ENCODE measurements at regions not wholly inside any gene's neighbourhood (a gene's known extent, or its start where the extent isn't known, plus 50 kb on each side); places are given as distances from the start of the nearest gene placed in this dataset.

GRCh38 chr5:166936351-166936750 is 1355.1 kb upstream of the WWC1 start:
- DNase-seq (ENCODE audit: low read depth in 2 of 2): no peak

GRCh38 chr5:166938071-166938470 is 1353.4 kb upstream of the WWC1 start:
- no peak for DNase-seq (ENCODE audit: low read depth in 2 of 2)

GRCh38 chr5:166942948-166943347 is 1348.5 kb upstream of the WWC1 start:
- DNase-seq (ENCODE audit: low read depth in 2 of 2): no peak

- DNase-seq (ENCODE audit: low read depth in 2 of 2): no peak
Measured at GRCh38 chr5:166947045-166947444, 1344.4 kb upstream of the WWC1 start.

- DNase-seq (ENCODE audit: low read depth in 2 of 2): no peak
Measured at GRCh38 chr5:166948679-166949078, 1342.8 kb upstream of the WWC1 start.

- no peak for DNase-seq (ENCODE audit: low read depth in 2 of 2)
Measured at GRCh38 chr5:166952048-166952447, 1339.4 kb upstream of the WWC1 start.

GRCh38 chr5:166957782-166958181 is 1333.7 kb upstream of the WWC1 start:
- no peak for DNase-seq (ENCODE audit: low read depth in 2 of 2)

GRCh38 chr5:166959766-166960165 is 1331.7 kb upstream of the WWC1 start:
- no peak for DNase-seq (ENCODE audit: low read depth in 2 of 2)

- no peak for DNase-seq (ENCODE audit: low read depth in 2 of 2)
Measured at GRCh38 chr5:166961028-166961427, 1330.4 kb upstream of the WWC1 start.

GRCh38 chr5:166961913-166962312 is 1329.5 kb upstream of the WWC1 start:
- no peak for DNase-seq (ENCODE audit: low read depth in 2 of 2)

- DNase-seq (ENCODE audit: low read depth in 2 of 2): no peak
Measured at GRCh38 chr5:166962461-166962860, 1329.0 kb upstream of the WWC1 start.

- no peak for DNase-seq (ENCODE audit: low read depth in 2 of 2)
Measured at GRCh38 chr5:166963596-166963995, 1327.8 kb upstream of the WWC1 start.

GRCh38 chr5:166977911-166978422 is 1313.5 kb upstream of the WWC1 start:
- no peak for DNase-seq (ENCODE audit: low read depth in 2 of 2)

GRCh38 chr5:166979307-166979895 is 1312.0 kb upstream of the WWC1 start:
- DNase-seq (ENCODE audit: low read depth in 2 of 2): no peak

GRCh38 chr5:166980666-166981065 is 1310.8 kb upstream of the WWC1 start:
- DNase-seq (ENCODE audit: low read depth in 2 of 2): no peak

- no peak for DNase-seq (ENCODE audit: low read depth in 2 of 2)
Measured at GRCh38 chr5:166982226-166982625, 1309.2 kb upstream of the WWC1 start.

GRCh38 chr5:166991601-166992000 is 1299.8 kb upstream of the WWC1 start:
- no peak for DNase-seq (ENCODE audit: low read depth in 2 of 2)

GRCh38 chr5:166992108-166992507 is 1299.3 kb upstream of the WWC1 start:
- no peak for DNase-seq (ENCODE audit: low read depth in 2 of 2)

GRCh38 chr5:166992874-166993722 is 1298.3 kb upstream of the WWC1 start:
- DNase-seq (ENCODE audit: low read depth in 2 of 2): no peak

GRCh38 chr5:166994226-166994625 is 1297.2 kb upstream of the WWC1 start:
- no peak for DNase-seq (ENCODE audit: low read depth in 2 of 2)

- no peak for DNase-seq (ENCODE audit: low read depth in 2 of 2)
Measured at GRCh38 chr5:167001246-167001645, 1290.2 kb upstream of the WWC1 start.

- no peak for DNase-seq (ENCODE audit: low read depth in 2 of 2)
Measured at GRCh38 chr5:167008705-167009104, 1282.7 kb upstream of the WWC1 start.

GRCh38 chr5:167011196-167011595 is 1280.2 kb upstream of the WWC1 start:
- DNase-seq (ENCODE audit: low read depth in 2 of 2): no peak
